ENCODE measurements at regions not wholly inside any gene's neighbourhood (a gene's known extent, or its start where the extent isn't known, plus 50 kb on each side); places are given as distances from the start of the nearest gene placed in this dataset.
A peak's percentile ranks its signal among the peaks of the same experiment; 100 is the strongest.
"Not testable (repeated sequence)": the region's sequence is repeated elsewhere in the genome, so short reads cannot be mapped to it uniquely, and the experiment has no call there.

DNA sequence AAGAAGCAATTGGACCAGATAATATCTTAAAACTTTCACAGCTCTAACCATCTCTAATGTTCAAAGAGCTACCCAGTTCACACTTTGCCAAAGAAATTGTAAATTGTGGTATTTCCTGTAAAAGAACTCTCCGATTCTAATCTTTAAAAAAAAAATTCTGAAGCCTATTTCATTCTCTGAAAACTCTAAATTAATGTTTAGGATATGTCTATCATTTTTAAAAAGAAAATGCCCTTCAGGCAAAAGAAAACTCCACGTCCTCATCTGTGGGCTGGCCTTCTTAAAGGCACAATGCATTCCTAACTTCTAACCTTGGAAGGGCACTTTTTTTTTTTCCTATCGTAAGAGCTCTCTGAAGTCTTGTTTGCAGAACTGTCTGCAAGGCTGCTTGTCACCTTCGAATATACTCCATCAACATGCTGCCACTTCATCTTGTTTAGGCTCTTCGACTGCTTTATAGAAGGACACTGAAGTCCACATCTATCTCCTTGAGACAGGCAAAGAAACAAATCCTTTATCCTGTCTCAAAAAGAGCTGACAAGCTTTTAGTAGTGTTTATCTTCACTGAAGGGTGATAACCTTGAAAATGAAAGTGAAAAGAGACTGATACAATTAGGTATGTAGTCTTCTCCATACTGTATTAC lies 124.3 kb upstream of the SLC39A10 start:
- H3K4me3 ChIP-seq (ENCODE audit: low read depth, low read length) = no peak overlapping the region
- H3K36me3 ChIP-seq (ENCODE audit: control insufficient read depth, insufficient read depth, low read length) = no peaks in the 10 kb centered on the region
- no peaks in the 10 kb centered on the region for H3K27me3 ChIP-seq (ENCODE audit: control insufficient read depth, insufficient read depth, low read length)
- 25% methylated on average over 2 of the region's 5 CpGs for WGBS (ENCODE audit: insufficient coverage)
- peak overlapping the region; percentile 10 for H3K27ac ChIP-seq (ENCODE audit: low read depth, low read length)
- DNase-seq (ENCODE audit: low read depth in 4 of 6, low spot score in 6 of 6) = peak in 1 of 6 donors; percentile 11
- no peaks in the 10 kb centered on the region for H3K4me1 ChIP-seq (ENCODE audit: control insufficient read depth, insufficient read depth, low read length)
- no peaks in the 10 kb centered on the region for H3K9me3 ChIP-seq (ENCODE audit: control insufficient read depth, insufficient read depth, low read length)

DNA sequence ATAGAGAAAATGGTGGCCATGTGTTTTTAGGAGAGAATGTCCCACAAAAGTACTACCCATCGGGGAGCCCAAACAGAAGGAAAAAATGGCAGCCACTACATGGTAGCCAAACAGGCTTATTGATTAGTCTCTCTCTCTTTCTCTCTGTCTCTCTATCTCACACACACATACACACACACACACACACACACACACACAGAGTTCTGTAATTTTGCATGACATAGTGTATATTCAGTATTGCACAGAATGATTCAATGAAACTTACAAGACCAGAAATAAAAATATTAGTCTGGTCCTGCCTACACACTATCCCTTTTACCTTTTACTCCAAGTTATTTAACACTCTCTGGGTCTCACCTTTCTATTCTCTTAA lies 124.8 kb upstream of the SLC39A10 start:
- DNase-seq (ENCODE audit: low read depth in 4 of 6, low spot score in 6 of 6) = no peak
- Histone ChIP-seq H3K36me3 (ENCODE audit: control insufficient read depth, insufficient read depth, low read length) (no peaks in the 10 kb centered on the region), H3K9me3 (ENCODE audit: control insufficient read depth, insufficient read depth, low read length) (no peaks in the 10 kb centered on the region), H3K4me3 (ENCODE audit: low read depth, low read length) (no peak overlapping the region), H3K4me1 (ENCODE audit: control insufficient read depth, insufficient read depth, low read length) (no peaks in the 10 kb centered on the region), H3K27me3 (ENCODE audit: control insufficient read depth, insufficient read depth, low read length) (no peaks in the 10 kb centered on the region), H3K27ac (ENCODE audit: low read depth, low read length) (no peak overlapping the region)
- WGBS (ENCODE audit: insufficient coverage) = no CpG with 5 or more reads among the region's 1 CpG

DNA sequence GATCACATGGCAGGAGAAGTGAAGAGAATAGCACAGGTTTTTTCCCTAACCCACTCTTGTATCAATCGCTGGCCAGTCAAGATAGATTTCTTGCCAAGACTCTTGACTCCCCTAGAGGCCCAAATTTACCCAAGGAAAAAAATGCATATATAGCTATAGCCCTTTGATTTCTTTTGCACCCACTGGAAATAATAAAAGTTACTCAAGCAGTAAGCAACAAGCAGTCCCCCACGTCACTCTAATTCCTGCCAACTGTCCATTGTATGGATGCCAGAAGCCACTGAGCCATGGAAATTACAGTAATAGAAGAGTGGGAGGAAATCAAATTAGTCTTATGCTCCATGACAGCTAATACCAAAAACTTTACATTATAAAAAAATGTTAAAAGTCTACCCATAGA lies 125.3 kb upstream of the SLC39A10 start:
- Histone ChIP-seq H3K36me3 (ENCODE audit: control insufficient read depth, insufficient read depth, low read length) (no peaks in the 10 kb centered on the region), H3K27me3 (ENCODE audit: control insufficient read depth, insufficient read depth, low read length) (no peaks in the 10 kb centered on the region), H3K4me1 (ENCODE audit: control insufficient read depth, insufficient read depth, low read length) (no peaks in the 10 kb centered on the region), H3K4me3 (ENCODE audit: low read depth, low read length) (no peak overlapping the region), H3K9me3 (ENCODE audit: control insufficient read depth, insufficient read depth, low read length) (no peaks in the 10 kb centered on the region), H3K27ac (ENCODE audit: low read depth, low read length) (no peak overlapping the region)
- peak in 2 of 6 donors; percentile 35 to 64 for DNase-seq (ENCODE audit: low read depth in 4 of 6, low spot score in 6 of 6)
- 25% methylated on average over 1 of the region's 2 CpGs for whole genome bisulfite sequencing (ENCODE audit: insufficient coverage)

DNA sequence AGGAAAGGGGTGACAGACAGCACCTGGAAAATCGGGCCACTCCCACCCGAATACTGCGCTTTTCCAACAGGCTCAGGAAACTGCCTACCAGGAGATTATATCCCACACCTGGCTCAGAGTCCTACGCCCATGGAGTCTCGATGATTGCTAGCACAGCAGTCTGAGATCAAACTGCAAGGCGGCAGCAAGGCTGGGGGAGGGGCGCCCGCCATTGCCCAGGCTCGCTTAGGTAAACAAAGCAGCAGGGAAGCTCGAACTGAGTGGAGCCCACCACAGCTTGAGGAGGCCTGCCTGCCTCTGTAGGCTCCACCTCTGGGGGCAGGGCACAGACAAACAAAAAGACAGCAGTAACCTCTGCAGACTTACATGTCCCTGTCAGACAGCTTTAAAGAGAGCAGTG lies 133.8 kb upstream of the SLC39A10 start:
- not testable (repeated sequence) for H3K36me3 ChIP-seq (ENCODE audit: control insufficient read depth, insufficient read depth, low read length); H3K27ac ChIP-seq (ENCODE audit: low read depth, low read length); H3K4me3 ChIP-seq (ENCODE audit: low read depth, low read length); H3K4me1 ChIP-seq (ENCODE audit: control insufficient read depth, insufficient read depth, low read length); H3K27me3 ChIP-seq (ENCODE audit: control insufficient read depth, insufficient read depth, low read length); DNase-seq (ENCODE audit: low read depth in 4 of 6, low spot score in 6 of 6); H3K9me3 ChIP-seq (ENCODE audit: control insufficient read depth, insufficient read depth, low read length)
- 81% methylated on average over 7 of the region's 10 CpGs for WGBS (ENCODE audit: insufficient coverage)

DNA sequence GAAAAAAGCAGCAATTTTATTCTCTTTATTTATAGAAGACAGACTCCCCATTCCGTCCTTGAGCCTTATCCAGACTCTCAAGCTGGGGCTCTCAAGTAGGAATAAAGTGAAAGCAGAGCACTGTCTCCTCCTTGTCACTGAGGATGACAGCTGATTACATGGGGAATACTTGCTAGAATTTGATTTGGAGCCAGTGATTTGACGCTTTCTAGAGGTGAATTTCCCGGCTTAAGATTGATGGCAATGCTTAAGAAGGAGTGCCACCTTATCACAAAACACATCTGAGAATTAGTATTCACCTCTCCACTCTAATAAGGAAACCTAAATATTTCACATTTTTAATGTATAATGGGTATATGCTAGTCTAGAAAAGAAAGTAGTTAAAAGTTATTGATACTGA lies 135.4 kb upstream of the SLC39A10 start:
- Histone ChIP-seq H3K4me3 (ENCODE audit: low read depth, low read length) (no peak overlapping the region), H3K9me3 (ENCODE audit: control insufficient read depth, insufficient read depth, low read length) (no peaks in the 10 kb centered on the region), H3K27ac (ENCODE audit: low read depth, low read length) (no peak overlapping the region), H3K4me1 (ENCODE audit: control insufficient read depth, insufficient read depth, low read length) (no peaks in the 10 kb centered on the region), H3K36me3 (ENCODE audit: control insufficient read depth, insufficient read depth, low read length) (no peaks in the 10 kb centered on the region), H3K27me3 (ENCODE audit: control insufficient read depth, insufficient read depth, low read length) (no peaks in the 10 kb centered on the region)
- DNase-seq (ENCODE audit: low read depth in 4 of 6, low spot score in 6 of 6) = no peak
- WGBS (ENCODE audit: insufficient coverage) = no CpG with 5 or more reads among the region's 3 CpGs

DNA sequence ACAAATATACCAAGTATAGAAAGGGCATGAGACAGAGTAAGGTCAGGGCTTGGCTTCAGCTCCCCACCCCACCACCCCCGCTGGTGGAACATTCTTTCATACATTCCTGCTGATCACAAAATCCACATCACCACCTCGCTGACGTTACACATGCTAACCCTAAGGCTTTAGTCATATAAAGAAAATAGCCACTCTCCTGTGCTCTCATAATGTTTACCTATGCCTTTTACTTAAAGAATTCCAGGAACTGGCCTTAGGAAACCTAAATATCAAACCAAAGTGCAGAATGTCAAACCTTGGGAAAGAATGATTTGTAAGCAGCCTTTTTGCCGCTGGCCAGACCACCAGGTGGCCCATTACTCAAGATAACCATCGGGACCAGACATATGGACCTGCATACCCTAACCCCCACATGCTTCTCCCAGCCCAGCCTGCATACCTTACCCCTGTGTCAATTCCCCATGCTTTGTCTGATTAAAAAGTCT lies 136.3 kb upstream of the SLC39A10 start:
- H3K4me1 ChIP-seq (ENCODE audit: control insufficient read depth, insufficient read depth, low read length) = no peaks in the 10 kb centered on the region
- H3K36me3 ChIP-seq (ENCODE audit: control insufficient read depth, insufficient read depth, low read length) = no peaks in the 10 kb centered on the region
- H3K27me3 ChIP-seq (ENCODE audit: control insufficient read depth, insufficient read depth, low read length) = no peaks in the 10 kb centered on the region
- no peak overlapping the region for H3K27ac ChIP-seq (ENCODE audit: low read depth, low read length)
- no peak overlapping the region for H3K4me3 ChIP-seq (ENCODE audit: low read depth, low read length)
- no peak for DNase-seq (ENCODE audit: low read depth in 4 of 6, low spot score in 6 of 6)
- 71% methylated on average over 3 of the region's 5 CpGs for WGBS (ENCODE audit: insufficient coverage)
- H3K9me3 ChIP-seq (ENCODE audit: control insufficient read depth, insufficient read depth, low read length) = no peaks in the 10 kb centered on the region

DNA sequence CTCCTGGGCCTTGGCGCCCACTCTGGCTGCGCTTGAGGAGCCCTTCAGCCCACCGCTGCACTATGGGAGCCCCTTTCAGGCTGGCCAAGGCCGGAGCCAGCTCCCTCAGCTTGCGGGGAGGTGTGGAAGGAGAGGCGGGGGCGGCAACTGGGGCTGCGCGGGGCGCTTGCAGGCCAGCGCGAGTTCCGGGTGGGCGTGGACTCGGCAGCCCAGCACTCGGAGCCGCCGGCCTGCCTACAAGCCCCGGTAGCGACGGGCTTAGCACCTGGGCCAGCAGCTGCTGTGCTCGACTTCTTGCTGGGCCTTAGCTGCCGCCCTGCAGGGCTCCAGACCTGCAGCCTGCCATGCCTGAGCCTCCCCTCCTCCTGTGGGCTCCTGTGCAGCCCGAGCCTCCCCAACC lies 141.5 kb upstream of the SLC39A10 start:
- no peak overlapping the region for H3K4me3 ChIP-seq (ENCODE audit: low read depth, low read length)
- no peaks in the 10 kb centered on the region for H3K4me1 ChIP-seq (ENCODE audit: control insufficient read depth, insufficient read depth, low read length)
- no peak overlapping the region for H3K27ac ChIP-seq (ENCODE audit: low read depth, low read length)
- no peaks in the 10 kb centered on the region for H3K27me3 ChIP-seq (ENCODE audit: control insufficient read depth, insufficient read depth, low read length)
- WGBS (ENCODE audit: insufficient coverage) = 96% methylated on average over 24 of the region's 24 CpGs
- no peak for DNase-seq (ENCODE audit: low read depth in 4 of 6, low spot score in 6 of 6)
- H3K36me3 ChIP-seq (ENCODE audit: control insufficient read depth, insufficient read depth, low read length) = no peaks in the 10 kb centered on the region
- no peaks in the 10 kb centered on the region for H3K9me3 ChIP-seq (ENCODE audit: control insufficient read depth, insufficient read depth, low read length)

DNA sequence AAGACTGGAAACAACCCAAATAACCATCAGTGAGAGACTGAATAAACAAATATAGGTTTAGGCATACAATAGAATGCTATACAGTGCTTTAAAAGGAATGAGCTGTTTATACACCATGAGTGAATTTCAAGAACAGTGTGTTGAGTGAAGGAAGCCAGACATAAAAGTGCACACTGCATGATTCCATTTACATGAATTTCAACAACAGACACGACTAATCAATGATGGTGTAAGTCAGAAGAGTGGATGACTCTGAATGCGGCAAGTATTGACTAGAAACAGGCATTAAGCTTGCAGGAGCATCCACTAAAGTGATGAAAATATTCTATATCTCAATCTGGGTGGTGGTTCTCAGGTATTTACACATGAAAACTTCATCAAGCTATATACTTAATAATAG lies 142.7 kb upstream of the SLC39A10 start:
- Histone ChIP-seq H3K4me3 (ENCODE audit: low read depth, low read length) (no peak overlapping the region), H3K36me3 (ENCODE audit: control insufficient read depth, insufficient read depth, low read length) (no peaks in the 10 kb centered on the region), H3K9me3 (ENCODE audit: control insufficient read depth, insufficient read depth, low read length) (no peaks in the 10 kb centered on the region), H3K4me1 (ENCODE audit: control insufficient read depth, insufficient read depth, low read length) (no peaks in the 10 kb centered on the region), H3K27ac (ENCODE audit: low read depth, low read length) (no peak overlapping the region), H3K27me3 (ENCODE audit: control insufficient read depth, insufficient read depth, low read length) (no peaks in the 10 kb centered on the region)
- no peak for DNase-seq (ENCODE audit: low read depth in 4 of 6, low spot score in 6 of 6)
- WGBS (ENCODE audit: insufficient coverage) = no CpG with 5 or more reads among the region's 2 CpGs

DNA sequence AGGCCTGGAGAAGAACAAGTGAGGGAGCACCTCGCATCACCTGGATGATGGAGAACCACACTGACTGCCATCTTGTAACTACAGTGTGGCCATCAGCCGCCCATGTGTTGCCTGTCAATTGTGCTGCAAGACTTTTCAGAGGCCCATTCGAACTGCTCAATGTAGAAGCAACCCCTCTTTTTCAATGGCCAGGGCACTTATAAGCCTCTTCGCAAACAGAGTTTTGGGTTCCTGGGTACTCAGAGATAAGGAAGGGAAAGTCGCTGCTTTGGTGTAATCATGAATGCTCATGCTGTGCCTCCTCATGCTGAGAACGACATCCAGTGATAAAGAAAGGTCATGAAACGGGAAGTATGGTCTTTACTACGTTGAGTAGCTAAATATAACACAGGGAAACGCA lies 143.9 kb upstream of the SLC39A10 start:
- Histone ChIP-seq H3K9me3 (ENCODE audit: control insufficient read depth, insufficient read depth, low read length) (no peaks in the 10 kb centered on the region), H3K4me1 (ENCODE audit: control insufficient read depth, insufficient read depth, low read length) (no peaks in the 10 kb centered on the region), H3K27me3 (ENCODE audit: control insufficient read depth, insufficient read depth, low read length) (no peaks in the 10 kb centered on the region), H3K36me3 (ENCODE audit: control insufficient read depth, insufficient read depth, low read length) (no peaks in the 10 kb centered on the region), H3K4me3 (ENCODE audit: low read depth, low read length) (no peak overlapping the region), H3K27ac (ENCODE audit: low read depth, low read length) (no peak overlapping the region)
- DNase-seq (ENCODE audit: low read depth in 4 of 6, low spot score in 6 of 6) = no peak
- WGBS (ENCODE audit: insufficient coverage) = 75% methylated on average over 6 of the region's 9 CpGs

DNA sequence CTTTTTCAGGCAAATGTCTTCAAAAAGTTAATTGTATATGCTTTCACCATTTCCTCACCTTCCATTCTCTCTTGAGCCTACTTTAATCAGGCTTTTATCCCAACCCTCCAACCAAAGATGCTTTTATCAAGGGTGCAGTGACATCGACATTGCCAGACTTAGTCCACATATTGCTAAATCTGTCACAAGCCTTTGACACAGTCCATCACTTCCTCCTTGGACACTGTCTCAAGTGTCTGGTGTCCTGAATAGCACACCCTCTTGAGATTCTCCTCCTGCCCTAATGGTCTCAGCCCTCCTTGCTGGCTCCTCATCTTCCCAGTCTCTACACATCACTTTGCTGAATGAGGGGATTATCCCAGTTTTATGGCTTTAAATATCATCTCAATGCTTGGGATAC lies 147.5 kb upstream of the SLC39A10 start:
- WGBS (ENCODE audit: insufficient coverage) = 94% methylated on average over 1 of the region's 1 CpG
- DNase-seq (ENCODE audit: low read depth in 4 of 6, low spot score in 6 of 6) = no peak
- Histone ChIP-seq H3K9me3 (ENCODE audit: control insufficient read depth, insufficient read depth, low read length) (no peaks in the 10 kb centered on the region), H3K27me3 (ENCODE audit: control insufficient read depth, insufficient read depth, low read length) (no peaks in the 10 kb centered on the region), H3K4me1 (ENCODE audit: control insufficient read depth, insufficient read depth, low read length) (no peaks in the 10 kb centered on the region), H3K36me3 (ENCODE audit: control insufficient read depth, insufficient read depth, low read length) (no peaks in the 10 kb centered on the region), H3K4me3 (ENCODE audit: low read depth, low read length) (no peak overlapping the region), H3K27ac (ENCODE audit: low read depth, low read length) (no peak overlapping the region)

All from spinal cord (tissue), 9 donors.